ENCODE measurements at regions not wholly inside any gene's neighbourhood (a gene's known extent, or its start where the extent isn't known, plus 50 kb on each side); places are given as distances from the start of the nearest gene placed in this dataset.
"Not testable (repeated sequence)": the region's sequence is repeated elsewhere in the genome, so short reads cannot be mapped to it uniquely, and the experiment has no call there.

DNA sequence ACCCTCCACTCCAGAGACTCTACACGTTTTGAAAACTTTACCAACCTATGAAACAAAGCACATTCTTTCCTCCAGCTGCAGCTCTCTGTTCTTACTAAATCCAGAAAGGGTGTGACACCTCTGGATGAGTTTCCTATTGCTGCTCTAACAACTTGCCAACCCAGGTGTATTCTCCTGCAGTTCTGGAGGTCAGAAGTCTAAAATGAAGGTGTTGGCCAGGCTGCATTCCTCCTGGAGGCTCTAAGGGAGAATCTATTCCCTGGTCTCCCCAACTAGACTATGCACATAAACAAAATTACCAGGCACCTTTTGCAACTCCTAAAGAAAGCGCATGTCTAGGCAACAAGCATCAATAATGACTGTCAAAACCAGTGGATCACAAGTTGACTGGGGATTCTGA is 128.8 kb downstream of the NUFIP1 start:
- H3K27ac ChIP-seq = no peak overlapping the region
- no peak for TF ChIP-seq ZFX (IDR thresholded peaks at IDR 0.05)
- TF ChIP-seq, protein P1, sequence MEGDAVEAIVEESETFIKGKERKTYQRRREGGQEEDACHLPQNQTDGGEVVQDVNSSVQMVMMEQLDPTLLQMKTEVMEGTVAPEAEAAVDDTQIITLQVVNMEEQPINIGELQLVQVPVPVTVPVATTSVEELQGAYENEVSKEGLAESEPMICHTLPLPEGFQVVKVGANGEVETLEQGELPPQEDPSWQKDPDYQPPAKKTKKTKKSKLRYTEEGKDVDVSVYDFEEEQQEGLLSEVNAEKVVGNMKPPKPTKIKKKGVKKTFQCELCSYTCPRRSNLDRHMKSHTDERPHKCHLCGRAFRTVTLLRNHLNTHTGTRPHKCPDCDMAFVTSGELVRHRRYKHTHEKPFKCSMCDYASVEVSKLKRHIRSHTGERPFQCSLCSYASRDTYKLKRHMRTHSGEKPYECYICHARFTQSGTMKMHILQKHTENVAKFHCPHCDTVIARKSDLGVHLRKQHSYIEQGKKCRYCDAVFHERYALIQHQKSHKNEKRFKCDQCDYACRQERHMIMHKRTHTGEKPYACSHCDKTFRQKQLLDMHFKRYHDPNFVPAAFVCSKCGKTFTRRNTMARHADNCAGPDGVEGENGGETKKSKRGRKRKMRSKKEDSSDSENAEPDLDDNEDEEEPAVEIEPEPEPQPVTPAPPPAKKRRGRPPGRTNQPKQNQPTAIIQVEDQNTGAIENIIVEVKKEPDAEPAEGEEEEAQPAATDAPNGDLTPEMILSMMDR (conservative IDR thresholded peaks at IDR 0.05) = no peak

DNA sequence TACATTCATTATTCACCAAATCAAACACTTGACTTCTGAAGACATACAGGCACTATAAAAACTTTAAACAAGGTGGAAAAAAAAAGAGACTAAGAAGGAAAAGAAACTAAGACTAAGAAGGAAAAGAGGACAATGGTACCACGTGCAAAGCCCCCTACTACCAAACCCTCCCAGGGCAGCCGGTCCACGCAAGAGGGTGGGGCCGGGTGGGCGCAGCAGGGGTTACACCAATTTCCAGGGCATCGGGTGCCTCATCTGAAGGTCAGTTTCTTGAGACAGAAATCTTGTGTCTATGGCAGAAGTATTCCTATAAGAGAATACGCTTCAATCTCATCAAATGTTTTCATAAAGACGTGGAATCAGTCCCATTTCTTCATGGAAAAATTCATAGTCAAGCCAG is 131.5 kb downstream of the NUFIP1 start:
- no peak for TF ChIP-seq ZFX (IDR thresholded peaks at IDR 0.05)
- TF ChIP-seq, protein P1 (conservative IDR thresholded peaks at IDR 0.05) = no peak
- H3K27ac ChIP-seq = no peak overlapping the region

GRCh38 chr13:44857061-44857460 is 132.2 kb downstream of the NUFIP1 start:
- H3K27ac ChIP-seq = no peak overlapping the region
- TF ChIP-seq, protein P1 (conservative IDR thresholded peaks at IDR 0.05) = no peak
- no peak for TF ChIP-seq ZFX (IDR thresholded peaks at IDR 0.05)

- H3K27ac ChIP-seq = peak overlapping the region; percentile 89
- TF ChIP-seq ZFX (IDR thresholded peaks at IDR 0.05) = no peak
- TF ChIP-seq, protein P1 (conservative IDR thresholded peaks at IDR 0.05) = no peak
Observed at GRCh38 chr13:44855860-44856259, 133.4 kb downstream of the NUFIP1 start.

- peak overlapping the region; percentile 89 for H3K27ac ChIP-seq
- TF ChIP-seq, protein P1 (conservative IDR thresholded peaks at IDR 0.05) = no peak
- TF ChIP-seq ZFX (IDR thresholded peaks at IDR 0.05) = no peak
Observed at GRCh38 chr13:44854313-44855060, 134.8 kb downstream of the NUFIP1 start.

DNA sequence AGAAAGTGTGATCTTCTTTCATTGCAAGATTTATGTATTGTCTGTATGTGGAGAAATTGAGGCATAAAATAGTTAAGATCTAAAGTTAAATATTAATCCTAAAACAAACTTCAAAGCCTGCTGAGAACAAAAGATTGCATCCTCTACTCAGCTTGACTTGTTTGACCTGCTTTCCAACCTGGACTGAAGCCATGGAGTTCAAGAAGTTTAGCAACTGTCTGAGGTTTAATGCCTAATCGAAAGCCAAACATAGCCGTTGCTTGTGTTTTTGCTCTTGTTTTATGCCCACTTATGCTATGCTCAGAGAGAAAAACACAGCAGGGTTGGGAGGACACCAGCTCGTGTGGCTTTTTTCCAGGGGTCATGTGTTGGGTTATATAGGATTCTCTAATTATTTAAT is 135.6 kb downstream of the NUFIP1 start:
- H3K27ac ChIP-seq = peak overlapping the region; percentile 89; the same call in 1 of the 2 replicates
- TF ChIP-seq, protein P1 (conservative IDR thresholded peaks at IDR 0.05) = no peak
- no peak for TF ChIP-seq ZFX (IDR thresholded peaks at IDR 0.05)

DNA sequence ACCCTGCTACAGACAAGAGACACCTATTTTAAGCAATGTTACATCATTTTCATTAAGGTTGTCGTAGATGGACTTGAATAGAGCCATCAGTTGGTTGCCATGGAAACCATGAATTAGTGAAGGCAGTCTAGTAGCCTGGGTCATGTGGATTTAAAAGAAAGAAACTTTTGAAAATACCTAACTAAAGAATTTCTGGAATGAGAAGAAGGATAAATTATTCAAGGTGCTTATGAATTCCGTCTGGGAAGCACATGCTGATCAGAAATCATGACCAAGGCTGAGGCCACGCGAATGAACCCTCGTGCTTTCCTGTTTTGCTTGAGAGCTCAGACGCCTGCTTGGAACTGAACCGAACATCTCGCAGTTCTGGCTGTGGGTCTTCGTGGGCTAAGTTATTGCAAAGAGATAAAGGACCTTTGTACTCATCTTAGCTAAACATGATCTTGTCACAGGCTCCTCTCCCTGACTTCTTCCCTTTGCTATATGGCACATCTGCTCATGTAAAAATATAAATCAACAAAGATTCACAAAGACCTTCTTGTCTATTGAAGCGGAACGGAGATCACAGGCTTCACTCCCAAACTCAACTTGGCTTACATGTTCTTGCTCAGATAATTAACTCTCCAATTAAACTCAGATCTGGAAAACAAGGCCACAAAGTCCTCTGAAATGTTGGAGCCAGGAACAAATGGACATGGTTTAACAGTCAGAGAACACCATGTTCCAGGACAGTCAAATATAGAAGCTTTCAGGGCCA is 140.2 kb downstream of the NUFIP1 start:
- peak overlapping the region; percentile 69 for H3K27ac ChIP-seq
- TF ChIP-seq, protein P1 (conservative IDR thresholded peaks at IDR 0.05) = no peak
- TF ChIP-seq ZFX (IDR thresholded peaks at IDR 0.05) = no peak

DNA sequence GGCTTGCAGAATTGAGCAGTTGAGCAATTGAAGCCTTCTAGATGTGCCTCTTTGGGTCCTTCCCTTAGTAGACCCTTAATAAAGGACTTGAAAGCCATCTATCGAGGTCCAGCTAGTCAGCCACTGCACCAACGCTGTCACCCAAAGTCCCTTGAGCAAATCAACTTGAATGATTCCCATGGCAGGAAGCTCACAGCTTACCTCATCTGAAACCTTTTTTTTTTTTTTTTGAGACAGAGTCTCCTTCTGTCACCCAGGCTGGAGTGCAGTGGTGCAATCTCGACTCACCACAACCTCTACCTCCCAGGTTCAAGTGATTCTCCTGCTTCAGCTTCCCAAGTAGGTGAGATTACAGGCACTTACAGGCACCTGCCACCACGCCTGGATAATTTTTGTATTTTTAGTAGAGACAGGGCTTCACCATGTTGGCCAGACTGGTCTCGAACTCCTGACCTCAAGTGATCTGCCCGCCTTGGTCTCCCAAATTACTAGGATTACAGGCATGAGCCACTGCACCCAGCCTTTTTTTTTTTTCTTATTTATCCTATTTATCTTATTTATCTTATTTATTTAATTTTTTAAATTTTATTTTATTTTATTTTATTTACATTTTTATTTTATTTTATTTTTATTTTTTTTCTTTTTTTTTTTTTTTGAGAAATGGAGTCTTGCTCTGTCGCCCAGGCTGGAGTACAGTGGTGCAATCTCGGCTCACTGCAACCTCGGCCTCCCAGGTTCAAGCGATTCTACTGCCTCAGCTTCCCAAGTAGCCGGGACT is 143.8 kb downstream of the NUFIP1 start:
- not testable (repeated sequence) for H3K27ac ChIP-seq
